IMR-90 (cell line): ENCODE measurements at regions not wholly inside any gene's neighbourhood (a gene's known extent, or its start where the extent isn't known, plus 50 kb on each side); places are given as distances from the start of the nearest gene placed in this dataset.

Experiments
- ATAC-seq: fragments of 200-7000 bp; cut with Tn5 transposase; 2 replicates; pipeline ENCODE4 v1.9.1; 2020; ENCODE audit warnings: low read depth, mild to moderate bottlenecking, moderate library complexity
- BruUV-seq: library from RNA; stranded (reverse); fragments of 400-500 nt; replicated peaks from 2 replicates; lab custom pipeline; 2021; lab: Mats Ljungman, UMichigan
- CTCF ChIA-PET: fragments of 300-600 bp; formaldehyde crosslinking; extraction: SDS; loops from one replicate; lab custom pipeline; 2021; ENCODE audit warnings: antibody characterized with exemption; lab: Yijun Ruan, JAX
- POLR2A ChIA-PET: fragments of 300-600 bp; sonication (Branson Sonifier 250); formaldehyde crosslinking; loops from one replicate; lab custom pipeline; 2022; ENCODE audit warnings: antibody characterized with exemption; ENCODE audit not compliant: unreplicated experiment; lab: Charles Lee
- DNase-seq: peaks from one replicate; pipeline ENCODE4 v3.0.0; 2013
- H2AFZ ChIP-seq: replicated peaks from 2 replicates; pipeline ENCODE3; 2013; ENCODE audit warnings: low read length, mild to moderate bottlenecking; ENCODE audit not compliant: poor library complexity
- H2AK5ac ChIP-seq: 2 replicates; pipeline ENCODE4 v1.6.1; 2013; ENCODE audit warnings: low read depth, low read length, inconsistent platforms
- H2AK9ac ChIP-seq: replicated peaks from 2 replicates; pipeline ENCODE3; 2013; ENCODE audit warnings: mild to moderate bottlenecking, low read depth, low read length, moderate library complexity; ENCODE audit not compliant: poor library complexity
- H2BK120ac ChIP-seq: 2 replicates; pipeline ENCODE4 v1.6.1; 2013; ENCODE audit warnings: low read depth, low read length, inconsistent platforms
- H2BK15ac ChIP-seq: 3 replicates; pipeline ENCODE4 v1.6.1; 2013; ENCODE audit warnings: low read depth, low read length, inconsistent platforms
- H2BK20ac ChIP-seq: 2 replicates; pipeline ENCODE4 v1.6.1; 2013; ENCODE audit warnings: low read depth, mild to moderate bottlenecking, inconsistent platforms, low read length, moderate library complexity
- H2BK5ac ChIP-seq: 2 replicates; pipeline ENCODE4 v1.6.1; 2013; ENCODE audit warnings: mild to moderate bottlenecking, low read depth, low read length, inconsistent platforms; ENCODE audit not compliant: poor library complexity, severe bottlenecking
- H3K14ac ChIP-seq: replicated peaks from 2 replicates; pipeline ENCODE4 v1.6.1; 2013; ENCODE audit warnings: low read depth, low read length, inconsistent platforms
- H3K18ac ChIP-seq: 2 replicates; pipeline ENCODE4 v1.6.1; 2013; ENCODE audit warnings: low read depth, low read length, control low read depth
- H3K23ac ChIP-seq: 2 replicates; pipeline ENCODE4 v1.6.1; 2013; ENCODE audit warnings: low read depth, low read length, inconsistent platforms
- H3K27ac ChIP-seq: 2 replicates; pipeline ENCODE4 v1.5.1; 2013; ENCODE audit warnings: mild to moderate bottlenecking, control low read depth, low read length; ENCODE audit not compliant: insufficient read depth
- H3K27me3 ChIP-seq: 2 replicates; pipeline ENCODE4 v1.6.1; 2013; ENCODE audit warnings: low read length; ENCODE audit not compliant: control insufficient read depth, insufficient read depth
- H3K36me3 ChIP-seq: 2 replicates; pipeline ENCODE4 v1.6.1; 2013; ENCODE audit warnings: low read length, mixed read lengths; ENCODE audit not compliant: control insufficient read depth, insufficient read depth
- H3K4ac ChIP-seq: 2 replicates; pipeline ENCODE4 v1.6.1; 2013; ENCODE audit warnings: low read depth, low read length, inconsistent platforms
- H3K4me1 ChIP-seq: 2 replicates; pipeline ENCODE4 v1.6.1; 2013; ENCODE audit warnings: low read length, mixed read lengths; ENCODE audit not compliant: control insufficient read depth, insufficient read depth
- H3K4me2 ChIP-seq: 2 replicates; pipeline ENCODE4 v1.6.1; 2013; ENCODE audit warnings: low read depth, mild to moderate bottlenecking, control low read depth, low read length, moderate library complexity
- H3K4me3 ChIP-seq: 2 replicates; pipeline ENCODE4 v1.5.1; 2013; ENCODE audit warnings: low read depth, mild to moderate bottlenecking, control low read depth, low read length, moderate library complexity; ENCODE audit not compliant: insufficient read depth
- H3K56ac ChIP-seq: 2 replicates; pipeline ENCODE4 v1.6.1; 2013; ENCODE audit warnings: low read length, inconsistent platforms; ENCODE audit not compliant: insufficient read depth; ENCODE audit errors: extremely low read depth
- H3K79me1 ChIP-seq, 2 experiments: 2 replicates each; pipeline ENCODE4 v1.6.1; 2013; ENCODE audit warnings: low read length in 2 of 2, inconsistent platforms in 1 of 2, low read depth in 1 of 2
- H3K9ac ChIP-seq: 2 replicates; pipeline ENCODE4 v1.6.1; 2013; ENCODE audit warnings: low read depth, low read length, control low read depth
- H3K9me1 ChIP-seq: 2 replicates; pipeline ENCODE4 v1.6.1; 2013; ENCODE audit warnings: low read length, inconsistent platforms; ENCODE audit not compliant: insufficient read depth
- H3K9me3 ChIP-seq: 2 replicates; pipeline ENCODE4 v1.6.1; 2013; ENCODE audit warnings: low read length; ENCODE audit not compliant: control insufficient read depth, insufficient read depth
- H4K20me1 ChIP-seq: 2 replicates; pipeline ENCODE4 v1.6.1; 2013; ENCODE audit warnings: low read length, inconsistent platforms; ENCODE audit not compliant: insufficient read depth
- H4K5ac ChIP-seq: 2 replicates; pipeline ENCODE4 v1.6.1; 2013; ENCODE audit warnings: mild to moderate bottlenecking, low read depth, low read length, control low read depth
- H4K8ac ChIP-seq, 2 experiments: 2 replicates each; pipeline ENCODE4 v1.6.1; 2013; ENCODE audit warnings: low read depth in 2 of 2, low read length in 2 of 2, control low read depth in 1 of 2, inconsistent platforms in 1 of 2
- H4K91ac ChIP-seq: 2 replicates; pipeline ENCODE4 v1.6.1; 2013; ENCODE audit warnings: low read depth, low read length, inconsistent platforms; ENCODE audit not compliant: insufficient read depth
- BHLHE40 ChIP-seq: fragments of 150-350 bp; IDR thresholded peaks from 2 replicates; pipeline ENCODE4 v1.6.1; 2016; ENCODE audit warnings: mild to moderate bottlenecking, low read depth, low read length
- CEBPB ChIP-seq: IDR thresholded peaks from 2 replicates; pipeline ENCODE4 v1.6.1; 2012; ENCODE audit warnings: low read depth, low read length, improper control_type of control experiment
- ELK1 ChIP-seq: fragments of 150-350 bp; IDR thresholded peaks from 2 replicates; pipeline ENCODE4 v1.6.1; 2016; ENCODE audit warnings: low read depth, mild to moderate bottlenecking, low read length, moderate library complexity, borderline replicate concordance
- MAFK ChIP-seq: IDR thresholded peaks from 2 replicates; pipeline ENCODE4 v1.6.1; 2012; ENCODE audit warnings: low read depth, low read length, improper control_type of control experiment
- POLR2A ChIP-seq: IDR thresholded peaks from 2 replicates; pipeline ENCODE4 v1.6.1; 2012; ENCODE audit warnings: mild to moderate bottlenecking, low read depth, low read length
- RAD21 ChIP-seq: IDR thresholded peaks from 2 replicates; pipeline ENCODE4 v1.6.1; 2012; ENCODE audit warnings: low read length, improper control_type of control experiment
- RFX5 ChIP-seq: IDR thresholded peaks from 2 replicates; pipeline ENCODE4 v1.8.0; 2012; ENCODE audit warnings: low read depth, mild to moderate bottlenecking, low read length, moderate library complexity
- SMC3 ChIP-seq: fragments of 150-350 bp; IDR thresholded peaks from 2 replicates; pipeline ENCODE4 v1.6.1; 2016; ENCODE audit warnings: low read depth, mild to moderate bottlenecking, antibody characterized with exemption, low read length, moderate library complexity
- USF2 ChIP-seq: fragments of 150-350 bp; IDR thresholded peaks from 2 replicates; pipeline ENCODE4 v1.6.1; 2017; ENCODE audit warnings: mild to moderate bottlenecking, antibody characterized with exemption, low read length, low read depth
- WGBS, 2 experiments: methylation state at CpG; one replicate each; pipeline versions ENCODE4 v1.1.5 to v1.1.7; 2013; ENCODE audit warnings: missing lambda C conversion rate in 2 of 2; ENCODE audit not compliant: insufficient read length in 1 of 2; ENCODE audit errors: extremely low coverage in 2 of 2; 5-methylcytosine and 5-hydroxymethylcytosine counted together
- dilution Hi-C: fragments of 300-500 bp; cut with HindIII; formaldehyde crosslinking; loops from one replicate; pipeline ENCODE4 v1.14.3; 2018; ENCODE audit warnings: low sequenced_read_pairs; ENCODE audit not compliant: unreplicated experiment
- in situ Hi-C: fragments of 300-500 bp; cut with MboI; formaldehyde crosslinking; loops from 3 replicates; pipeline ENCODE4 v1.14.3; 2019; ENCODE audit warnings: low sequenced_read_pairs, inconsistent platforms, mixed read lengths
- intact Hi-C: fragments of 100-400 bp; cut with micrococcal nuclease; formaldehyde crosslinking; loops from 2 replicates; pipeline ENCODE4 v1.10.0; 2022

- in situ Hi-C loops: no loop called here
- Histone ChIP-seq H4K8ac (no peak overlapping the region), H3K56ac (no peak overlapping the region), H3K9me1 (no peaks in the 10 kb centered on the region), H3K4me1 (no peaks in the 10 kb centered on the region), H3K23ac (no peak overlapping the region), H2BK20ac (no peak overlapping the region), H2BK5ac (no peak overlapping the region), H3K36me3 (no peaks in the 10 kb centered on the region), H3K27me3 (no peaks in the 10 kb centered on the region), H2BK15ac (no peak overlapping the region), H3K9me3 (peaks cover 7% of the 10 kb centered on the region), H3K4me2 (no peak overlapping the region), H4K91ac (no peak overlapping the region), H3K4me3 (no peak overlapping the region), H3K9ac (no peak overlapping the region), H3K27ac (no peak overlapping the region), H3K14ac (no peak overlapping the region), H2AFZ (no peak overlapping the region), H3K18ac (no peak overlapping the region), H2BK120ac (no peak overlapping the region), H2AK5ac (no peak overlapping the region), H2AK9ac (no peak overlapping the region), H4K20me1 (no peaks in the 10 kb centered on the region), H3K4ac (no peak overlapping the region), H3K79me1 (no peaks in the 10 kb centered on the region), H4K5ac (no peak overlapping the region)
- dilution Hi-C loops: no loop called here
- ATAC-seq: no peak
- TF ChIP-seq RFX5 (no peak), BHLHE40 (no peak), POLR2A (no peak), USF2 (no peak), ELK1 (no peak), CEBPB (no peak), MAFK (no peak), RAD21 (no peak), SMC3 (no peak)
- WGBS, 2 experiments: no CpG with 5 or more reads among the region's 2 CpGs
- BruUV-seq: no TSS peak
- no peak for DNase-seq
- ChIA-PET POLR2A (no interaction called here), CTCF (no interaction called here)
- intact Hi-C loops: no loop called here
These were observed 186.2 kb upstream of the CRBN start for GRCh38 chr3:3365716-3366115.
